ENCODE measurements at regions not wholly inside any gene's neighbourhood (a gene's known extent, or its start where the extent isn't known, plus 50 kb on each side); places are given as distances from the start of the nearest gene placed in this dataset.

DNA sequence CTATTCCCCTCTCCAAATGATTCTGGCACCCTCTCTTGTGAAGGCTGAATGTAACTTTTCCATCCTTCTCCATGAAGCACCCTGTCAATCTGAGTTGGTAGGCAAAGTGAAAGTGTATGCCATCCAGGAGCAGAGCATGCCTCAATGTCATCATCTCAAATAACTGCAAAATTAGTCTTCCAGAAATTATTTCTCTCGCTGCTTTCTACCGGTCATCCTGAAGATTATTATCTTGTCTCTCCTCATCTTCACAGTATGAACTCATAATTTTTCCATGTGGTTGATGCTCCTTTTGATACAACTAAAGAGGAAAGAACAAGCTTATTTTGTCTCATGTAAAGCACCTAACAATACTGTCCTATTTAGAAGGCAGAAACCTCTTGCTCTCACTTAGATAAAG, 285.5 kb upstream of the PCDH7 start:
- TF ChIP-seq TAF1 (IDR thresholded peaks at IDR 0.05; ENCODE audit: low read depth) (no peak), EZH2 (IDR thresholded peaks at IDR 0.05; ENCODE audit: borderline replicate concordance, insufficient read depth, low read length, poor library complexity, severe bottlenecking) (no peak), POLR2AphosphoS5 (IDR thresholded peaks at IDR 0.05) (peak; percentile 49), REST (IDR thresholded peaks at IDR 0.05; ENCODE audit: borderline replicate concordance) (peak; percentile 91), RAD21 (conservative IDR thresholded peaks at IDR 0.05) (no peak), EP300 (conservative IDR thresholded peaks at IDR 0.05; ENCODE audit: poor library complexity, severe bottlenecking) (peak; percentile 80)
- TF ChIP-seq, protein P1, sequence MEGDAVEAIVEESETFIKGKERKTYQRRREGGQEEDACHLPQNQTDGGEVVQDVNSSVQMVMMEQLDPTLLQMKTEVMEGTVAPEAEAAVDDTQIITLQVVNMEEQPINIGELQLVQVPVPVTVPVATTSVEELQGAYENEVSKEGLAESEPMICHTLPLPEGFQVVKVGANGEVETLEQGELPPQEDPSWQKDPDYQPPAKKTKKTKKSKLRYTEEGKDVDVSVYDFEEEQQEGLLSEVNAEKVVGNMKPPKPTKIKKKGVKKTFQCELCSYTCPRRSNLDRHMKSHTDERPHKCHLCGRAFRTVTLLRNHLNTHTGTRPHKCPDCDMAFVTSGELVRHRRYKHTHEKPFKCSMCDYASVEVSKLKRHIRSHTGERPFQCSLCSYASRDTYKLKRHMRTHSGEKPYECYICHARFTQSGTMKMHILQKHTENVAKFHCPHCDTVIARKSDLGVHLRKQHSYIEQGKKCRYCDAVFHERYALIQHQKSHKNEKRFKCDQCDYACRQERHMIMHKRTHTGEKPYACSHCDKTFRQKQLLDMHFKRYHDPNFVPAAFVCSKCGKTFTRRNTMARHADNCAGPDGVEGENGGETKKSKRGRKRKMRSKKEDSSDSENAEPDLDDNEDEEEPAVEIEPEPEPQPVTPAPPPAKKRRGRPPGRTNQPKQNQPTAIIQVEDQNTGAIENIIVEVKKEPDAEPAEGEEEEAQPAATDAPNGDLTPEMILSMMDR (IDR thresholded peaks at IDR 0.05; ENCODE audit: poor library complexity, severe bottlenecking), result no peak

Data from neural cell (in vitro differentiated cells).